ENCODE measurements at regions not wholly inside any gene's neighbourhood (a gene's known extent, or its start where the extent isn't known, plus 50 kb on each side); places are given as distances from the start of the nearest gene placed in this dataset.

DNA sequence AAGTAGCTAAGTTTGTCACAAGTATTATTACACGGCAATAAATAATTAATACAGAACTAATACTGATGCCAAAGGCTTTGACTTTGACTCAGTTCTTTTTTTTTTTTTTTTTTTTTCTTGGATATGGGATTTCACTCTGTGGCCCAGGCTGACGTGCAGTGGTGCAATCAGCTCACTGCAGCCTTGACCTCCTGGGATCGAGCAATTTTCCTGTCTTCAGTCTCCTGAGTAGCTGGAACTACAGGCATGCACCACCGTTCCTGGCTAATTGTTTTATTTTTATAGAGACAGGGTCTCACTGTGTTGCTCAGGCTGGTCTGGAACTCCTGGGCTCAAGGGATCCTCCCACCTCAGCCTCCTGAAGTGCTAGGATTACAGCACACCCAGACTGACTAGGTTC is 284.5 kb downstream of the SS18 start:
- no peak for DNase-seq

DNA sequence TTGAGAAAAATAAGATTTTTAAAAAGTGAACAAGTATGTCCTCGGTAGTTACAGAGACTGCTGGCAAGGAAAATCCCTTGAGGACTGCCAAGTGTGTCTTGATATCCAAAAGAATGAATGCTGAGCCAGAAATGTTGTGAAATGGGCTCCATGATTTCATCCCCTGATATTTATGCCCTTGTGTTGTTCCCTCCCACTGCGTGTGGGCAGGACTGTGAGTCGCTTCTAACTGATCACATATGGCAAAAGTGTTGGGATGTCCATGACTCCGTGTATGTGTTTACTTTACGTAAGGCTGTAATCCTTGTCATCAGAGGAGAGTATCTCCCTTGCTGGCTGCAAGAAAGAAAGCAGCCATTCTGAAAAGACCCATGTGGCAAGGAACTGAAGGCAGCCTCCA is 285.1 kb downstream of the SS18 start:
- no peak for DNase-seq

GRCh38 chr18:25799231-25799630 is 291.2 kb downstream of the SS18 start:
- no peak for DNase-seq

DNA sequence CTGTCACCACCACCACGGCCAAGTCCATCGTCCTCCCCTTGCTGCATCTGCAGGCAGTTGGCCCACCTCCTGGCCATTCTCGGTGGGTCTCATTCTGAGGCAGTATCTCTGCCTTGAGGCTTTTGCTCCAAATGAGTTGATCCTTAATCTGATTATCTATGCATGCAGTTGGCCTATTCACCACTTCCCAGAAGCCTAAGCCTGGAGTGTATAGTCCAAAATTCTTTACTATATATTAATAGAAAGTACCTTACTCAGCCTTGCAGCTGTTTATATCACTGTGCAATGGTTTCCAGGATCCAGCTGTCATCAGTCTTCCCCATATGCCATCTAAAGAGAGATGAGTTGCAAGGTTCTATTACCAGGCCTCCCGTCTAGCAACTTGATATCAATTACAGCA is 292.4 kb downstream of the SS18 start:
- no peak for DNase-seq

DNA sequence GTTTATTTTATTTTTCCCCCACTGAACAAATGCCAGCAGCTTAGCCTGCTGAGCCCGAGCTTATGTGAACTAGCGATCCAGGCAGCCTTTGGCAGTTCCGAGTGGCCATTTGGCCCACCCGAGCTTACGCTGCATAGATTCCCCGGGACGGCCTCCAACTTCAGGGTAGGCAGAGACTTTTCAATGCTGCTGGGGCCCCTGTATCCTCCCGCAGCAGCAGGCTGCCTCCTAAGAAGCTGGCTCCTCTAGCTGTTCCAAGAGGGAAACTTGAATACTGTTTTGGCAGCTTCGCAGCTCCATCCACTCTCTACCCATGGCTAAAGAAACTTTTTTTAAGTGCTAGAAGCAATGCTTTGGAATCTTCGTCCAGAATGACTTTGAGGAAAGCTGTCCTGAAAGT is 295.2 kb downstream of the SS18 start:
- DNase-seq, result no peak

DNA sequence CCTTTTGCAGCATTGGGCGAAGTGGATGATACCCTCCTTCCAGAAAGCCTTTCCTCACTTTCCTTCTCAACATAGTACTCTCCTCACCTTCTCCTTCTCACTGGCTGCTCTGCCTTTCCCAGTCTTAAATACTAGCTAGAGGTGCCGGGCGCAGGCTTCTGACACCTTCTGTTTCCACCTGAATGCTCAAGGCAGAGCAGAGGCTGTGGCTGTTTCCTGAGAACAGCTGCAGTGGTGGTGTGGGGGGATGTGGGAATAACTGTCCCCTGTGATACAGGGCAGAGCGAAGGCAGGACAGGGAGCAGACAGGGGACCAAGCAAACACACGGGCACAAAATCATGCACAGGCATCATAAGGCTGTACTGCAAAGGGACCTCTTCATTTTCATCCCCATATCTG is 303.1 kb downstream of the SS18 start:
- DNase-seq, result no peak

GRCh38 chr18:25786758-25787157 is 303.7 kb downstream of the SS18 start:
- DNase-seq, result no peak

- no peak for DNase-seq
These were observed 310.3 kb downstream of the SS18 start for GRCh38 chr18:25780105-25780504.

DNA sequence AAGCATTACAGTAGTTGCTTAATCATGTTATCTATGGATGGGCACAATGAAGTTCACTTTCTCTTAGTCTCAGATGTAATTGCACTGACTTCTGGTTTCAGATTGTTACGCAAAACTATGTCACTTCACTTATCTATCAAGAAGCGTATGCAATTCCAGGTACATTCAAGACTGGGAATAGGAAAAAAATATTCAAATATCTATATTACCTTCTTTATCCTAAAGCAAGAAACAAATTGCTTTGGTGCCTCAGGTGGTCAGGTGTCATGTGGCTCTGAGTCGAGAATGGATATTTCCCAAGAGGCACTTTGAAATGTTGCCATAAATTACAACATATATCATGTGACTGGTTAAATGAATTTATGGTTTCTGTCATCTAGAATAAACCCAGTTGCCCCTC is 318.6 kb downstream of the SS18 start:
- no peak for DNase-seq

GRCh38 chr18:25764777-25765176 is 325.6 kb downstream of the SS18 start:
- no peak for DNase-seq

DNA sequence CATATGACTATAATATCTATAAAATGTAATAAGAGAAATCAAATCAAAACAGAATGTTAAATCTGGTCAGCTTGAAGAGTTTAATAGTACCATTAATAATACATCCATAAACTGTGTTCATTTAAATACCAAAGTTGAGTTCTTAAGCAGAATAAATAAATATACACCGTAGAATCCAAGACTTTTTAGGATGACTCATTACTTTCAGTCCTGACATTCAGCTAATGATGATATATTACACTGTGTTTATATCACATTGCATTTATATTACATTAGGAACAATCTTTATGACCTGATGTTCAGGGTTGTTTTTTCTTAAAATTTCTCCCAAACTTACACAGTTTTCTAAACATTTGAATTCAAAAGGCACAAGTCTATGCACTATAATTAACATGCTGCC is 331.3 kb downstream of the SS18 start:
- DNase-seq, result no peak

DNA sequence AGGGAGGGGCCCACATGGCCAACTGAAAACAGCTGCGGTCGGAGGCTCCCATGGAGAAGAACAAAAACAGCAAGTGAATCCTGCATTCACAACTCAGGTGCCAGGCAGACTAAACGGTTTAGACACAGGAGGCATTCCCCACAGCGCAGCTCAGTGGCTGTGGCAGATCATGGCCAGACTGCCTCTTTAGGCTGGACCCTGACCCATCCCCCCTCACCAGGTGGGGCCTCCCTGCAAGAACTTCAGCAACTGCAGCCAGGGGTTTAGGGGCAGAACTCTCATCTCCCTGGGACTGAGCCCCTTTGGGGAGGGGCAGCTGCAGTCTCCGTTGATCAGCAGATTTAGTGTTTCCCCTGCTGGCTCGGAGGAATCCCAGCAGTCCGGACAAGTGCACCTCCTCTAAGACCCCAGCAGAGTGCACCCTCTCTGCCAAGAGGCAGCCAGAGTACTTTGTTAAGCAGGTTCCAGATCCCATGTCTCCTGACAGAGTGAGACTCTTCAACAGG is 346.7 kb downstream of the SS18 start:
- no peak for DNase-seq

- no peak for DNase-seq
These were observed 351.0 kb downstream of the SS18 start for GRCh38 chr18:25739376-25739775.

DNA sequence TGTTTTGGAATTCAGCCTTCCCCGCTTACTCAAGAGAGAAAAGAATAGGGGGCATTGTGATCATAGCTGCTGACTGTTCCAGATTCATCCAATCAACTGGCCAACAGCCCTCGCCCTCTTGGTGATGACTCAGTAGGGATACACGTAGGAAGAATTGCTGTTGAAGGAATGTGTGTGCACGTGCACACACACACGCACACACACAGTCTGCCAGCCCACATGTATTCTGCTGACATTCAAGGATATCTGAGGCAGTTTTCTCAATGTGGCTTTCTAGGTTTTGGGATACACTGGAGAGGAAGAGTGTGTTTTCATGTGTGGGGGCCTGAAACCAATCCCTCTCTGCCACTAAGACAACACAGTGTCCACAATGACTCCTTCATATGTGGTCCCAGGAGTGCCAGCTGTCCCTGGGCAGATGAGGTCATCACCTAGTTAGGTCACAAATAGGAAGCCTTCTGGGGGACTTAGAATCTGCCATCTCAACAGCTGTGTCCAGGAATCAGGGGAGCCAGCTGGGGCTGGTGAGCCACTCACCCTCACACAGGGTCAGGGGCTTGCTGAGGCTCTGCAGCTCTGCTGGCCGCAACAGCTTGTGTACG is 352.6 kb downstream of the SS18 start:
- no peak for DNase-seq

DNA sequence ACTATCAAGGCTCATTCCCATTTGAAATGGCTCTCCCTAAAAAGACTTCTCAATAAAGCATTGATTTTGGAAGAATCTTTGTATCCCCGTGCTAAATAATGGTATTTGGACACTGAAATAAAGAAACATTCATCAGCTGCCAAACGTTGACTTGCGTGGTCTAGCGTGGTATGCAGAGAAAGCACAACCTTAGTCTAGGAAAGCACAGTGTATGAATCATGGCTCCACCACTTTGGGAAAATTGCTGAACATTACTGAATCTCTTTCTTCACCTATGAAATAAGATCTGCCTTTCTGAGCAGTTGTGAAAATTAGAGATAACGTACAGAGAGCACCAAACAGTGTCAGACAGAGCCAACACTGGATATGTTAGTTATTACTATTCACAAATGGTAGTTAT is 353.9 kb downstream of the SS18 start:
- DNase-seq, result no peak

DNA sequence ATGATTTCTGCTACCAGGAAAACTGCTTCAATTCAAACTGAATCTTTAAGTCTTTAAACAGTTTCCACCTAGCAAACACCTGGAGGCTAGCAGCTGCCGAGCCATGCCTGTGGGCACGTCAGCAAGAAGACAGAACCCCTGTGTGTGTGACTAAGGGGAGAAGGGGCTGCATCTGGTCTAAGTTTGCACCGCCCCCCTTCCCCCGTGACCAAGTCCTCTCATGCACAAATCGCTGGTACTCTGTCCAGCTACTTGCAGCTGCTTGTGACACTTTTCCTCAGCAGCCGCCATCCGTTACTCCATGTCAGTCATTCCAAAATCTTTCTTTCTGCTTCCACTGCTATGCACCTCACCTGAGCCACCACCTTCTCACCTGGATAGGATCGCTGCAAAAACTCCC is 355.0 kb downstream of the SS18 start:
- no peak for DNase-seq

- DNase-seq, result no peak
These were observed 356.1 kb downstream of the SS18 start for GRCh38 chr18:25734336-25734735.

DNA sequence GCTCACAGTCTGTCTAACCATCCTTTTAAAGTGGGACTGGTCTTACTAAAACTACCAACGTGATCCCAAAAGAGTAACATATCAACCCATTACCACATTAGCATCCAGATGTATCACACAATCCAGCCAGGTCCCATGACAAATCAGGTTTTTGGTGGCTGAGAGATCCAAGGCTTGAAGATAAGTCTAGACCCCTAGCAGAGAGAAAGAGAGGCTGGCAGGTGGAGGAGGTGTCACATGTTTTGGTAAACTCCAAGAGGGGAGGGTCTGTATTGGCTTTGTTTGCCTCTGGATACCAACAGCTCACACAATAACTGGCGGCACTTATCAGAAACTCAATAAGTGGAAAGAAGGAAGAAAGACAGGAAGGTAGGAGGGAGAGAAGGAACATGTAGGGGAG is 357.6 kb downstream of the SS18 start:
- no peak for DNase-seq

- no peak for DNase-seq
These were observed 361.3 kb downstream of the SS18 start for GRCh38 chr18:25729072-25729471.

DNA sequence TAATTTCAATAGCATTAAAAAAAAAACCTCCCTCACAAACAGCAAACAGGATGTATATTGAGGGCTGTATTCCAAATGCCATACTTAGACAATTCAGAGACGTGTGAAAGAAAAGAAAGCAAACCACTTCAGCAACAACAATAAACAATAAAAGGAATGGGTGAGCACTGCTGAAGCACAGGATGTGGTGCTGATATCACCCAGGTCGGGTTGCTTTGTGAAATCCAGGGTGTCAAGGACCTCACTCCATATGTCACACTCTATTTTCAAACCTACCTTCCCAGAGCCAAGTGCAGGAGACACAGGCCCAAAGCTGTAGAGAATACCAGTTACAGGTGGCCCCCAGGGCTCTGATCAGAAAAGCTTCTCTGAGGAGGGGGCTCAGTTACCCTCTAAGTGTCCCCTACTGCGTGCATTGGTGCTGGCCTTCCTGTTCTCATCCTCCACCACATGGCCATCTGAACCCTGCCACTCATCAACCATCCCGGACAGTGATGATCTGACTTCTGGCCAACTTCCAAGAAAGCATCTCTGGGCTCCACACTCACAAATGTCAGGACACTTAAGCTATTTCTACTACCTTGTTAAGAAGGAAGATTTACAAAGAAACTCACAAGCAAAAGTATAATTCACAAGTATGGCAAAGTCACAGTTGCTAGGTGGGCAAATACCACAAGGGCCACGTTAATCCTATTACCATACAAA is 363.0 kb downstream of the SS18 start:
- DNase-seq, result no peak

DNA sequence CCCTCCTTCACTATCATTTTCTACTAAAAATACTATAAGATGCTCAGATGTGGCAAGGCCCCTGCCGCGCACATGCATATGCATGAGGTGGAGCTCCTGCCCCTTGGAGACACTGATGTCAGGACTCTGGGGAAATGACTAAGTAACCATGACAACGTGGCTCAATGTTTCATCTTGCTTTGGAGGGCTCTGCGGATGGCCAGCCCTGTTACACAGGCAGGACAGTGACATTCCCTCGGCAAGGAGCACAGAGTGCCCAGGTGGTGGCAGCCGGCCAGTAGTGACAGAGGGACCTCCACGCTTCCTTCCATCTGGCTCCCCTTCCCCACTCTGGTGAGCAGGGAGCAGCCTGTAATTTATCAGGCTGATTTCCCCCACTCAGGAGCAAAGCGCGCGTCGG is 364.1 kb downstream of the SS18 start:
- no peak for DNase-seq

DNA sequence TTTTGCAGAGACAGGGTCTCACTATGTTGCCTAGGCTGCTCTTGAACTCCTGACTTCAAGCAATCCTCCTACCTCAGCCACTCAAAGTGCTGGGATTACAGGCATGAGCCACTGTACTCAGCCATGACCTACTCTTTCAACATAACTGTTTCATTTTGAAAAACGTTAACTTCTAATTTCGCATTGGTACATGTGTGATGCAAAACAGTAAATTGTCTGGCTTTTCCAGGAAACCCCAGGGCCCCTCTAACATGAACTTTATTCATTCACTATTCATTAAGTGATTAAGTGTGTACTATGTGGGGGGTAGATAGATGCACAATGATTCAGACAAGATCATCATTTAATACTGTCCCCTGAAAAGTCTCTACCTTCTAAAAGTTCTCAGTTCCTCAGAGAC is 364.9 kb downstream of the SS18 start:
- DNase-seq, result no peak

- no peak for DNase-seq
These were observed 365.4 kb downstream of the SS18 start for GRCh38 chr18:25724997-25725396.

DNA sequence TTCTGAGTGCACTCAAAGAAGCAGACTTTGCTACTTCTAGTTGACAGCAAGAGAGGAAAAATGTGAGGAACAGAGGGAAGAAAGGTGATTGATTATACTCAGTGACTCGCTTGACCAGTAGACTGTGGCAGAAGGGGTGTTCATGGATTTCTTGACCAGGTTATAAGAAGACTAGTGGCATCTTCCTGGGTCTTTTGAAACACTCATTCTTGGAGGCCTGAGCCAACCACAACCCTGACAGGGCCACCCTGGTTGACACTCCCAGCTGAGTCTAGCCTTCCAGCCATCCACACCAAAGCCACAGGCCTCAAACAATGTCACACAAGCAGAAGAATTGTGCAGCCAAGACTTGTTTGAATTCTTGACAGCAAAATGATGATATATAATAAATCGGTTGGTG is 366.3 kb downstream of the SS18 start:
- no peak for DNase-seq

DNA sequence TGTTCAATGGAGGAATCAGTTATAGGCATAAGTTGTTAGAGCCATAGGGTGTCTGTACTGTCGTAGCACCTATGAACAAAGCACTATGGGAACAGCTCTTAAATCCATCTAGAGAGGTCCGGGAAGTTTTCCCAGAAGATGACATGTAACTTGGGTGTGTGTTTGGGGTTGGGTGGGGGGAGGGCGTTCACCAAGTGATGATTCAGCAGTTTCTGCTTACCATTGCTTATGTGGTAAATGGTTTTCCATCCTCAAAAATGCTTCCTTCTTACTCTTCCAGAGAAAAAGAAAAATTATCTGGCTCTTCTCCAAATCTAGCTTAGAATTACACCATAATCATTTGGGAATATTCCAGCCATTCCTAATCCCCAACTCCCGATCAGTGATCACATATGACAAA is 361.1 kb upstream of the ZNF521 start:
- no peak for DNase-seq

All from activated T-cell treated with anti-CD3 and anti-CD28 coated beads for 4 hours (primary cell).